Upper lobe of right lung (tissue), 1 donor: ENCODE measurements at regions not wholly inside any gene's neighbourhood (a gene's known extent, or its start where the extent isn't known, plus 50 kb on each side); places are given as distances from the start of the nearest gene placed in this dataset.

Source experiments
- ATAC-seq: fragments of 200-7000 bp; cut with Tn5 transposase; one replicate; pipeline ENCODE4 v1.9.1; 2020; ENCODE audit warnings: mild to moderate bottlenecking, moderate library complexity
- DNase-seq: peaks from one replicate; pipeline ENCODE4 v3.0.0-alpha.2; 2020
- H3K27ac ChIP-seq: fragments of 200-600 bp; one replicate; pipeline ENCODE4 v1.8.0; 2022
- H3K27me3 ChIP-seq: fragments of 200-600 bp; one replicate; pipeline ENCODE4 v1.8.0; 2022; ENCODE audit warnings: mild to moderate bottlenecking
- H3K36me3 ChIP-seq: fragments of 200-600 bp; one replicate; pipeline ENCODE4 v1.8.0; 2022
- H3K4me1 ChIP-seq: fragments of 200-600 bp; one replicate; pipeline ENCODE4 v1.8.0; 2022
- H3K4me3 ChIP-seq: fragments of 200-600 bp; one replicate; pipeline ENCODE4 v1.8.0; 2022; ENCODE audit warnings: mild to moderate bottlenecking
- H3K9me3 ChIP-seq: fragments of 200-600 bp; one replicate; pipeline ENCODE4 v1.8.0; 2022
- CTCF ChIP-seq: fragments of 200-600 bp; IDR thresholded peaks from one replicate; pipeline ENCODE4 v1.8.0; 2022; ENCODE audit warnings: antibody characterized with exemption
- intact Hi-C: fragments of 100-400 bp; cut with DNase I; formaldehyde crosslinking; loops from one replicate; pipeline ENCODE4 v1.11.0; 2022
- donor health status: DM: no; HTN: yes; CAD: no; lungs with severe emphysema.

GRCh38 chr11:69394869-69395246, 86.6 kb upstream of the LINC01488 start:
- Histone ChIP-seq H3K36me3 (no peaks in the 10 kb centered on the region), H3K27ac (no peak overlapping the region), H3K4me3 (no peak overlapping the region), H3K4me1 (no peaks in the 10 kb centered on the region), H3K27me3 (no peaks in the 10 kb centered on the region), H3K9me3 (no peaks in the 10 kb centered on the region)
- TF ChIP-seq CTCF, result no peak
- DNase-seq, result no peak
- ATAC-seq, result no peak
- intact Hi-C loops, result no loop called here

GRCh38 chr11:69395287-69395686, 86.2 kb upstream of the LINC01488 start:
- no peaks in the 10 kb centered on the region for H3K27me3 ChIP-seq
- peak; percentile 53 for DNase-seq
- no peak for TF ChIP-seq CTCF

GRCh38 chr11:69396051-69396947, 85.2 kb upstream of the LINC01488 start:
- no peaks in the 10 kb centered on the region for H3K4me1 ChIP-seq
- DNase-seq, result peak; percentile 31
- no peaks in the 10 kb centered on the region for H3K36me3 ChIP-seq
- no peak overlapping the region for H3K4me3 ChIP-seq
- ATAC-seq, result no peak
- no peak overlapping the region for H3K27ac ChIP-seq
- H3K9me3 ChIP-seq, result no peaks in the 10 kb centered on the region
- no peaks in the 10 kb centered on the region for H3K27me3 ChIP-seq
- intact Hi-C loops, result no loop called here
- TF ChIP-seq CTCF, result no peak

More at GRCh38 chr11:69395287-69395686, 86.2 kb upstream of the LINC01488 start:
- Histone ChIP-seq H3K36me3 (no peaks in the 10 kb centered on the region), H3K4me3 (no peak overlapping the region), H3K27ac (no peak overlapping the region), H3K4me1 (no peaks in the 10 kb centered on the region), H3K9me3 (no peaks in the 10 kb centered on the region)
- intact Hi-C loops, result no loop called here
- ATAC-seq, result no peak

- intact Hi-C loops, result no loop called here
- H3K4me3 ChIP-seq, result no peak overlapping the region
- ATAC-seq, result no peak
Observed at GRCh38 chr11:69396948-69397307, 84.5 kb upstream of the LINC01488 start.

GRCh38 chr11:69397732-69398131, 83.7 kb upstream of the LINC01488 start:
- Histone ChIP-seq H3K27ac (no peak overlapping the region), H3K36me3 (no peaks in the 10 kb centered on the region), H3K9me3 (no peaks in the 10 kb centered on the region), H3K4me1 (no peaks in the 10 kb centered on the region), H3K4me3 (no peak overlapping the region), H3K27me3 (no peaks in the 10 kb centered on the region)
- intact Hi-C loops, result no loop called here
- ATAC-seq (no peak), DNase-seq (no peak)
- no peak for TF ChIP-seq CTCF

More at GRCh38 chr11:69396948-69397307, 84.5 kb upstream of the LINC01488 start:
- H3K27me3 ChIP-seq, result no peaks in the 10 kb centered on the region
- H3K4me1 ChIP-seq, result no peaks in the 10 kb centered on the region
- no peak for TF ChIP-seq CTCF
- no peaks in the 10 kb centered on the region for H3K36me3 ChIP-seq
- peak; percentile 57 for DNase-seq
- H3K9me3 ChIP-seq, result no peaks in the 10 kb centered on the region
- H3K27ac ChIP-seq, result no peak overlapping the region
